HCT116 (cell line): ENCODE measurements at regions not wholly inside any gene's neighbourhood (a gene's known extent, or its start where the extent isn't known, plus 50 kb on each side); places are given as distances from the start of the nearest gene placed in this dataset.

Experiments
- ATAC-seq: fragments of 200-7000 bp; cut with Tn5 transposase; 2 replicates; pipeline ENCODE4 v1.9.1; 2020; ENCODE audit warnings: mild to moderate bottlenecking, moderate library complexity
- BruUV-seq: library from RNA; stranded (reverse); fragments of 400-500 nt; replicated peaks from 2 replicates; lab custom pipeline; 2021; lab: Mats Ljungman, UMichigan
- CTCF ChIA-PET: fragments of 300-600 bp; sonication (Branson Sonifier 250); formaldehyde crosslinking; loops from one replicate; lab custom pipeline; 2021; ENCODE audit warnings: antibody characterized with exemption; lab: Charles Lee
- POLR2A ChIA-PET: fragments of 300-600, 350-600 bp; sonication (Branson Sonifier 250); formaldehyde crosslinking; loops from one replicate; lab custom pipeline; 2021; ENCODE audit warnings: antibody characterized with exemption; lab: Charles Lee
- RAD21 ChIA-PET, 2 experiments: fragments of 300-600 bp; sonication (Branson Sonifier 250); formaldehyde crosslinking; loops; one replicate each; lab custom pipeline; 2023; ENCODE audit warnings: low total read pairs in 2 of 2; ENCODE audit not compliant: uncharacterized antibody in 2 of 2, unreplicated experiment in 2 of 2, low non-redundant PET in 1 of 2; lab: Charles Lee
- DNase-seq: peaks from one replicate; pipeline ENCODE4 v3.0.0-alpha.2; 2010; ENCODE audit warnings: low read depth, low spot score
- H2AFZ ChIP-seq: fragments of 200-600 bp; shearing (Covaris generic), sonication (generic); 2 replicates; pipeline ENCODE4 v1.6.1; 2017; ENCODE audit warnings: low read depth, mixed run types, mixed read lengths, antibody characterized with exemption, low read length; ENCODE audit not compliant: poor library complexity, severe bottlenecking
- H3K27ac ChIP-seq: 2 replicates; pipeline ENCODE4 v1.5.1; 2012; ENCODE audit warnings: low read depth, low read length
- H3K27me3 ChIP-seq: fragments of 200-600 bp; sonication (generic); 2 replicates; pipeline ENCODE4 v1.6.1; 2016; ENCODE audit warnings: mixed run types, low read length, mixed read lengths; ENCODE audit not compliant: insufficient read depth
- H3K36me3 ChIP-seq, 2 experiments: fragments of 200-500 bp in 1 of 2; fragments of 200-600 bp in 1 of 2; sonication (Bioruptor generic) in 1 of 2; sonication (generic) in 1 of 2; 2 replicates each; pipeline versions ENCODE4 v1.5.1 to v1.6.1; 2014 to 2016; ENCODE audit warnings: low read length in 2 of 2, inconsistent platforms in 1 of 2, mixed read lengths in 1 of 2, mixed run types in 1 of 2; ENCODE audit not compliant: insufficient read depth in 2 of 2, control insufficient read depth in 1 of 2
- H3K4me1 ChIP-seq, 2 experiments: fragments of 200-600 bp in 1 of 2; sonication (generic) in 1 of 2; 2 replicates each; pipeline versions ENCODE4 v1.5.1 to v1.6.1; 2012 to 2017; ENCODE audit warnings: low read length in 2 of 2, inconsistent platforms in 1 of 2, mild to moderate bottlenecking in 1 of 2, mixed read lengths in 1 of 2, mixed run types in 1 of 2, moderate library complexity in 1 of 2; ENCODE audit not compliant: insufficient read depth in 2 of 2, control insufficient read depth in 1 of 2
- H3K4me2 ChIP-seq: fragments of 200-600 bp; sonication (generic); 2 replicates; pipeline ENCODE4 v1.6.1; 2017; ENCODE audit warnings: mixed run types, low read length, mixed read lengths
- H3K4me3 ChIP-seq, 2 experiments: fragments of 200-600 bp in 1 of 2; sonication (generic) in 1 of 2; replicated peaks in 1 of 2; 2 replicates each; pipeline ENCODE4 v1.5.1; 2011 to 2016; ENCODE audit warnings: low read length in 2 of 2, control low read depth in 1 of 2, low read depth in 1 of 2, mild to moderate bottlenecking in 1 of 2, mixed read lengths in 1 of 2, mixed run types in 1 of 2
- H3K79me2 ChIP-seq: fragments of 200-600 bp; sonication (generic); 2 replicates; pipeline ENCODE4 v1.6.1; 2017; ENCODE audit warnings: mild to moderate bottlenecking, mixed run types, low read length, moderate library complexity, mixed read lengths; ENCODE audit not compliant: insufficient read depth
- H3K9ac ChIP-seq: fragments of 200-600 bp; sonication (generic); 2 replicates; pipeline ENCODE4 v1.6.1; 2016; ENCODE audit warnings: low read length, mixed read lengths
- H3K9me2 ChIP-seq: fragments of 200-600 bp; sonication (generic), shearing (Covaris generic); 2 replicates; pipeline ENCODE4 v1.6.1; 2017; ENCODE audit warnings: mixed run types, mild to moderate bottlenecking, moderate library complexity; ENCODE audit not compliant: insufficient read depth
- H3K9me3 ChIP-seq, 2 experiments: fragments of 200-500 bp in 1 of 2; fragments of 200-600 bp in 1 of 2; sonication (Bioruptor generic) in 1 of 2; sonication (generic) in 1 of 2; 2 replicates each; pipeline ENCODE4 v1.6.1; 2014 to 2017; ENCODE audit warnings: low read length in 2 of 2, mixed read lengths in 2 of 2, inconsistent platforms in 1 of 2, low read depth in 1 of 2, mild to moderate bottlenecking in 1 of 2, mixed run types in 1 of 2, moderate library complexity in 1 of 2; ENCODE audit not compliant: control insufficient read depth in 1 of 2, insufficient read depth in 1 of 2
- H4K20me1 ChIP-seq: fragments of 200-600 bp; sonication (generic), shearing (Covaris generic); 2 replicates; pipeline ENCODE4 v1.6.1; 2017; ENCODE audit warnings: mixed run types, mild to moderate bottlenecking, moderate library complexity; ENCODE audit not compliant: insufficient read depth
- CBX3 ChIP-seq: IDR thresholded peaks from 2 replicates; pipeline ENCODE4 v1.6.1; 2012; ENCODE audit warnings: low read depth
- CEBPB ChIP-seq: IDR thresholded peaks from 2 replicates; pipeline ENCODE4 v1.6.1; 2012; ENCODE audit warnings: low read depth
- EGR1 ChIP-seq: IDR thresholded peaks from 2 replicates; pipeline ENCODE4 v1.6.1; 2012; ENCODE audit warnings: low read depth
- ELF1 ChIP-seq: IDR thresholded peaks from 2 replicates; pipeline ENCODE4 v1.6.1; 2012; ENCODE audit warnings: low read depth, borderline replicate concordance
- EZH2 ChIP-seq: fragments of 200-600 bp; sonication (generic); IDR thresholded peaks from 2 replicates; pipeline ENCODE4 v1.6.1; 2017; ENCODE audit warnings: antibody characterized with exemption, mixed run types
- EZH2phosphoT487 ChIP-seq: fragments of 200-600 bp; IDR thresholded peaks from 2 replicates; pipeline ENCODE4 v1.6.1; 2018; ENCODE audit warnings: antibody characterized with exemption, borderline replicate concordance
- FOSL1 ChIP-seq: IDR thresholded peaks from 2 replicates; pipeline ENCODE4 v1.6.1; 2012; ENCODE audit warnings: low read depth
- JUND ChIP-seq: IDR thresholded peaks from 2 replicates; pipeline ENCODE4 v1.6.1; 2012
- POLR2A ChIP-seq: IDR thresholded peaks from 2 replicates; pipeline ENCODE4 v1.7.0; 2011; ENCODE audit warnings: borderline replicate concordance; ENCODE audit not compliant: insufficient read depth, insufficient read length; ENCODE audit errors: extremely low read depth
- POLR2AphosphoS5 ChIP-seq: IDR thresholded peaks from 2 replicates; pipeline ENCODE4 v1.6.1; 2011; ENCODE audit warnings: mild to moderate bottlenecking, low read depth, low read length, moderate library complexity
- RAD21 ChIP-seq: IDR thresholded peaks from 2 replicates; pipeline ENCODE4 v1.6.1; 2012; ENCODE audit warnings: low read depth, mild to moderate bottlenecking
- SP1 ChIP-seq: IDR thresholded peaks from 2 replicates; pipeline ENCODE4 v1.6.1; 2012; ENCODE audit warnings: low read depth
- ZNF274 ChIP-seq: fragments of 200-500 bp; sonication (Bioruptor generic); IDR thresholded peaks from 2 replicates; pipeline ENCODE4 v1.6.1; 2014; ENCODE audit warnings: mild to moderate bottlenecking, low read depth, low read length, inconsistent platforms
- intact Hi-C: fragments of 100-400 bp; cut with micrococcal nuclease; formaldehyde crosslinking; loops from 2 replicates; pipeline ENCODE4 v1.10.0; 2022
- TF ChIP-seq, protein P1 (sequence below), 3 experiments: fragments of 200-600 bp in 1 of 3; sonication (generic) in 1 of 3; IDR thresholded peaks in 2 of 3; conservative IDR thresholded peaks in 1 of 3; 2 replicates each; pipeline ENCODE4 v1.5.1; 2012 to 2017; ENCODE audit warnings: low read depth in 2 of 3, low read length in 2 of 3, antibody characterized with exemption in 1 of 3, borderline replicate concordance in 1 of 3, control low read depth in 1 of 3, mild to moderate bottlenecking in 1 of 3, mixed read lengths in 1 of 3, mixed run types in 1 of 3, moderate library complexity in 1 of 3; ENCODE audit not compliant: insufficient read depth in 1 of 3
- TF ChIP-seq, protein P2 (sequence below): IDR thresholded peaks from 2 replicates; pipeline ENCODE4 v1.6.1; 2012; ENCODE audit warnings: low read depth
- TF ChIP-seq, protein P3 (sequence below): IDR thresholded peaks from 2 replicates; pipeline ENCODE4 v1.6.1; 2012

DNA sequence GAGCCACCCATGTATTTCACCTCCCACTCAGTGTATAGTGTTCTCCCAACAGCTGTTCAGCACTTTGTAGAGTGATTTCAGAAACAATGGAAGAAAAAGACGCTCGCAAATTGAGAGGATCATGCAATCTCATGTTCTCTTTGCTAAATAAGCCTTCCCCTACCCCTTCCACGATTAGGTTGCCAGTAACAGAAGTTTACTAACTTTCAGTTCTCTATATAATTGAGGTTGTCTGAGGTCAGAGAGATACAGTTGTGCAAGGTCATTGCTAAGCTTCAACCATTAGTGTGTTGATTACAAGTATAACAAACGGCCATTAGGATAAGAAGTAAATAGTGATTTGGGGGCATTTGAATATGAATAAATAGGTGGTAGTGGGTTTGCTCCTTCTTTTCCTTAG, 99.6 kb downstream of the TUSC7 start:
- ATAC-seq (no peak), DNase-seq (no peak)
- intact Hi-C loops: no loop called here
- Histone ChIP-seq H3K4me2 (no peak overlapping the region), H3K79me2 (no peaks in the 10 kb centered on the region), H3K9ac (no peak overlapping the region), H3K36me3 (no peaks in the 10 kb centered on the region), H3K27ac (no peak overlapping the region), H3K9me3 (no peaks in the 10 kb centered on the region), H3K4me1 (no peaks in the 10 kb centered on the region), H2AFZ (no peak overlapping the region), H3K9me2 (no peaks in the 10 kb centered on the region), H3K4me3 (no peak overlapping the region), H3K27me3 (no peaks in the 10 kb centered on the region), H4K20me1 (no peaks in the 10 kb centered on the region)
- ChIA-PET CTCF (no interaction called here), POLR2A (no interaction called here), RAD21 (no interaction called here)
- BruUV-seq: no TSS peak
- TF ChIP-seq EZH2: no peak
- no peak for TF ChIP-seq RAD21
- TF ChIP-seq, protein P1, sequence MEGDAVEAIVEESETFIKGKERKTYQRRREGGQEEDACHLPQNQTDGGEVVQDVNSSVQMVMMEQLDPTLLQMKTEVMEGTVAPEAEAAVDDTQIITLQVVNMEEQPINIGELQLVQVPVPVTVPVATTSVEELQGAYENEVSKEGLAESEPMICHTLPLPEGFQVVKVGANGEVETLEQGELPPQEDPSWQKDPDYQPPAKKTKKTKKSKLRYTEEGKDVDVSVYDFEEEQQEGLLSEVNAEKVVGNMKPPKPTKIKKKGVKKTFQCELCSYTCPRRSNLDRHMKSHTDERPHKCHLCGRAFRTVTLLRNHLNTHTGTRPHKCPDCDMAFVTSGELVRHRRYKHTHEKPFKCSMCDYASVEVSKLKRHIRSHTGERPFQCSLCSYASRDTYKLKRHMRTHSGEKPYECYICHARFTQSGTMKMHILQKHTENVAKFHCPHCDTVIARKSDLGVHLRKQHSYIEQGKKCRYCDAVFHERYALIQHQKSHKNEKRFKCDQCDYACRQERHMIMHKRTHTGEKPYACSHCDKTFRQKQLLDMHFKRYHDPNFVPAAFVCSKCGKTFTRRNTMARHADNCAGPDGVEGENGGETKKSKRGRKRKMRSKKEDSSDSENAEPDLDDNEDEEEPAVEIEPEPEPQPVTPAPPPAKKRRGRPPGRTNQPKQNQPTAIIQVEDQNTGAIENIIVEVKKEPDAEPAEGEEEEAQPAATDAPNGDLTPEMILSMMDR (IDR thresholded peaks at IDR 0.05 in 2 of 3, conservative IDR thresholded peaks at IDR 0.05 in 1 of 3; ENCODE audit: borderline replicate concordance in 1 of 3, insufficient read depth in 1 of 3, low read depth in 2 of 3, low read length in 2 of 3): no peak
- no peak for TF ChIP-seq CEBPB
- TF ChIP-seq ELF1: no peak
- no peak for TF ChIP-seq JUND
- TF ChIP-seq, protein P2, sequence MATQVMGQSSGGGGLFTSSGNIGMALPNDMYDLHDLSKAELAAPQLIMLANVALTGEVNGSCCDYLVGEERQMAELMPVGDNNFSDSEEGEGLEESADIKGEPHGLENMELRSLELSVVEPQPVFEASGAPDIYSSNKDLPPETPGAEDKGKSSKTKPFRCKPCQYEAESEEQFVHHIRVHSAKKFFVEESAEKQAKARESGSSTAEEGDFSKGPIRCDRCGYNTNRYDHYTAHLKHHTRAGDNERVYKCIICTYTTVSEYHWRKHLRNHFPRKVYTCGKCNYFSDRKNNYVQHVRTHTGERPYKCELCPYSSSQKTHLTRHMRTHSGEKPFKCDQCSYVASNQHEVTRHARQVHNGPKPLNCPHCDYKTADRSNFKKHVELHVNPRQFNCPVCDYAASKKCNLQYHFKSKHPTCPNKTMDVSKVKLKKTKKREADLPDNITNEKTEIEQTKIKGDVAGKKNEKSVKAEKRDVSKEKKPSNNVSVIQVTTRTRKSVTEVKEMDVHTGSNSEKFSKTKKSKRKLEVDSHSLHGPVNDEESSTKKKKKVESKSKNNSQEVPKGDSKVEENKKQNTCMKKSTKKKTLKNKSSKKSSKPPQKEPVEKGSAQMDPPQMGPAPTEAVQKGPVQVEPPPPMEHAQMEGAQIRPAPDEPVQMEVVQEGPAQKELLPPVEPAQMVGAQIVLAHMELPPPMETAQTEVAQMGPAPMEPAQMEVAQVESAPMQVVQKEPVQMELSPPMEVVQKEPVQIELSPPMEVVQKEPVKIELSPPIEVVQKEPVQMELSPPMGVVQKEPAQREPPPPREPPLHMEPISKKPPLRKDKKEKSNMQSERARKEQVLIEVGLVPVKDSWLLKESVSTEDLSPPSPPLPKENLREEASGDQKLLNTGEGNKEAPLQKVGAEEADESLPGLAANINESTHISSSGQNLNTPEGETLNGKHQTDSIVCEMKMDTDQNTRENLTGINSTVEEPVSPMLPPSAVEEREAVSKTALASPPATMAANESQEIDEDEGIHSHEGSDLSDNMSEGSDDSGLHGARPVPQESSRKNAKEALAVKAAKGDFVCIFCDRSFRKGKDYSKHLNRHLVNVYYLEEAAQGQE: no peak
- TF ChIP-seq POLR2AphosphoS5: no peak
- TF ChIP-seq SP1: no peak
- TF ChIP-seq EGR1: no peak
- no peak for TF ChIP-seq CBX3
- TF ChIP-seq, protein P3, sequence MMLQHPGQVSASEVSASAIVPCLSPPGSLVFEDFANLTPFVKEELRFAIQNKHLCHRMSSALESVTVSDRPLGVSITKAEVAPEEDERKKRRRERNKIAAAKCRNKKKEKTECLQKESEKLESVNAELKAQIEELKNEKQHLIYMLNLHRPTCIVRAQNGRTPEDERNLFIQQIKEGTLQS: no peak
- no peak for TF ChIP-seq ZNF274
- no peak for TF ChIP-seq FOSL1
- TF ChIP-seq POLR2A: no peak
- TF ChIP-seq EZH2phosphoT487: no peak
- TF ChIP-seq, all 23 proteins: peak for 0
